RCC 7860 (cell line): ENCODE measurements at regions not wholly inside any gene's neighbourhood (a gene's known extent, or its start where the extent isn't known, plus 50 kb on each side); places are given as distances from the start of the nearest gene placed in this dataset.

ENCODE experiments used
- DNase-seq: peaks from one replicate; pipeline ENCODE4 v3.0.0-alpha.2; 2015; ENCODE audit warnings: low spot score
- FAIRE-seq: peaks from 2 replicates; lab custom pipeline; 2012; peaks lifted over from hg19 to GRCh38; lab: Jason Lieb, UNC

DNA sequence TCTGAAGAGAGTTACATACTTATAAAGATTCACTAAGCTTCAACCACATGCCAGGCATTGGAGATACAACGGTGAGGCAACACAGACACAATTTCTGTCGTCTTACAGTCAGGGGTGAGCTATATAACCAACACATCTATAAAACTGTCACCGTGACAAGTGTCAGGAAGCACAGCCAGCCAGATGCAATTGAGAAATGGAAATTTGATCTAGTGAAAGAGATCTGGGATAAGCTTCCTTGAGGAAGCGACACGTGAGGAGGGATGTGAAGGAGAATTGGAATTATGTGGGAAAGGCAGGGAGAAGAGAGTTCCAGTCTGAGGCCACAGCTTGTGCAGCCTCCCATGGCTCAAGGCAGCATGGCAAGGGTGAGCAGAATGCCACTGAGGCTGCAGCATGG is 50.9 kb upstream of the ZNF354B start:
- FAIRE-seq (no peak), DNase-seq (no peak)

DNA sequence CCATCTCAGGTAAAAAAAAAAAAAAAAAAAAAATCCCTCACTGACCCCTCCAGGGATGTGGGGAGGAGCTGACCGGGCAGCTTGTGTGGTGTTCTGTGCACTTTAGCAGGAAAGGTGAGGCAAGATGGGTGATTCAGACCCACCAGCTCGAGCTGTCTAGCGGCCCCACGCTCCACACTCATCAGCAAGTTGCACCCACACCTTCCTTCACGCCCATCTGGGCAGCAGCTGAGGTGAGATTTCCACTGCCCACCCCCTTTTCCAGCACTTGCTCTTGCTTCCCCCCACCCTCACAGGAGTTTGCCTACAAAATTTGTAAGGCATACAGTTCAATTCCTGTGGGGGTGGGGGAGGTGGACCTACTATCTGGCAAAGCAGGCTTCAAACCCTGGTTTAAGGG is 58.7 kb upstream of the ZNF354B start:
- FAIRE-seq (no peak), DNase-seq (no peak)

DNA sequence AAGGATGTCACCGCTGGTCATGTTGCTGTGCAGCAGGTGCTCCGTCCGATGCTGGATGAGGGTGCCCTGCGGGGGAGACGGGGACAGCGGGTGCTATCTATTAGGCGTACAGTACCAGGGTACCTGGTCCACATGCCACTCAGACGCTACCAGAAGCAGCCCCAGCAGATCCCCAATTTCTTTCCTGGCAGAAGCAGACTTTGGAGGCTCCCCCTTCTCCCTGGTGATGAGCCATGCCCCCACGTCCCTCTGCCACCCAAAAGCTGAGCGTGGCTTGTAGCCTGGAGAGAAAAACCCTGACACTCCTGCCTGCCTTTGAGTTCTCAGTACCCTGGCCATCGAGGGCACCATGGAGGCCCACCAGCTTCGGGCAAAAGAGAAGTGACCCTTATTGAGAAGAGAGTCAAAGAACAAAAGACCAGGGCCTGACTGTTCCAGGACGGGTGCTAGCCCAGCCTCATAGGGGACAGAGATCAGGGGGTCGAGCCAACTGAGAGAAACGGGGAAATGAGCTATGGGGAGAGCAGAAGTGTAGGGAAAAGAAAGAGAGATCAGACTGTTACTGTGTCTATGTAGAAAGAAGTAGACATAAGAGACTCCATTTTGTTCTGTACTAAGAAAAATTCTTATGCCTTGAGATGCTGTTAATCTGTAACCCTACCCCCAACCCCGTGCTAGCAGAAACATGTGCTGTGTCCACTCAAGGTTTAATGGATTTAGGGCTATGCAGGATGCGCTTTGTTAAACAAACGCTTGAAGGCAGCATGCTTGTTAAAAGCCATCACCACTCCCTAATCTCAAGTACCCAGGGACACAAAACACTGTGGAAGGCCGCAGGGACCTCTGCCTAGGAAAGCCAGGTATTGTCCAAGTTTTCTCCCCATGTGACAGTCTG is 62.0 kb upstream of the ZNF354B start:
- FAIRE-seq = no peak

DNA sequence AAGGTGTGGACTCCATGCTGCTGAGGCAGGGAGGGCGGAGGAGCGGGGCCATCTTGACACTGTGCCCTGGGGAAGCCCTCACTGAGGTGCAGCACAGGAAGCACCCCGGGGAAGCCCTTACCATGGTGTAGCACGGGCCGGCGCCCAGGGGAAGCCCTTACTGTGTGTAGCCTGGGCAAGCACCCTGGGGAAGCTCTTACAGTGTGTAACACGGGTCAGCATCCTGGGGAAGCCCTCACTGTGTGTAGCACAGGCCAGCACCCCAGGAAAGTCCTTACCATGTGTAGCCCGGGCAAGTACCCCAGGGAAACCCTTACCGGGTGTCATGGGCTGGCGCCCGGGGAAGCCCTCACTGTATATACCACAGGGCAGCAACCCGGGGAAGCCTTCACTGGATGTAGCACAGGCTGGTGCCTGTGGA is 62.6 kb upstream of the ZNF354B start:
- no peak for FAIRE-seq
- no peak for DNase-seq

More for the DNA sequence above, 62.0 kb upstream of the ZNF354B start:
- no peak for DNase-seq

DNA sequence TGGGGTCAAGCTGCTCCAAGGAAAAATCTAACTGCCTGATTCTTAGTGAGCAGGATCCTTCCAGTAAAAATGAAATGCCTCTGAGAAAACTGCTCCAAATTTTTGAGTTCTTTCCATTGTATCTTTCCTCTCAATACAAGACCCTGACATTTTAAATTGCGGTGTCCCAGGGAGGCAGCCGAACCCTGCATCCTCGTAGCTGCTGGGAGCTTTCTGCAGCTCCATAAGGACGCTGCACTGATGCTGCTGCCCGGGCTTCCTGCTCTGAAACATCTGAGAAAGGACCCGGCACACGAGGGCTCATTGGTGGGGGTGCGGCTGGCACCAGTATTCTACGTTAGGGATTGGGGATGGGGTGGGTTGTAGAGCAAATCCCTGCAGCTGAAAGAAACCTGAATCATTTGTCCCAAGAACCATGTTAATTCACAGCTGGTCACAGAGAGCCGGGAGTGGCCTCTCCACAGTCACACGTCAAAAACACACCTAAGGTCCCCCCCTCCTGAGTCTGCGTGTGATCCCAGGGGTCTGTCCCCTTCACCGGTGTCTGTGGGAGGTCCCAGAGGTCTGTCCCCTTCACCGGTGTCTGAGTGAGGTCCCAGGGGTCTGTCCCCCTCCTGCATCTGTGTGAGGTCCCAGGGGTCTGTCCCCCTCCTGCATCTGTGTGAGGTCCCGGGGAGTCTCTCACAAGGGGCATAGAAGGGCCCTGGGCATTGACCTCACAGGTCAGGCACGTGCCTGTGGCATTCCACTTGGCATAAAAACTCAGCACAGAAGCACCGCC is 63.4 kb upstream of the ZNF354B start:
- FAIRE-seq (no peak), DNase-seq (no peak)

DNA sequence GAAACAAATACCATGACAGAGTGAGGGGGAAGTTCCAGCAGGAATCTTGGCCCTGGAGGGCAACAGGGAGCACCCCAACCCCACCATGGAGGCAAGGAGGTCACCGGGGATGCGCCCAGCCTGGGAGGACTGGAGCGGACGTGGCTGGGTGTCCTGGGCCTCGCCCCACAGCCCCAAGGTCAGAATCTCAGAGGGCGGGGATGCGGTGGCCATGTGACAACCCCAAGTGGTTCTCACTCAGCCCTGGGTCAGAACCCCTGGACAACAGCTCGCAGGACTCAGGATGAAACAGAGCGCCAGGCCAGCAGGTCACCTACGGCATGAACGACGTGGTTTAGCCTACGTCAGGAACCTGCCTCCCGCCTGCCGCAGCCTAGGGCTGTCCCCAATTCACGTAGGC is 64.0 kb upstream of the ZNF354A start:
- DNase-seq (no peak), FAIRE-seq (no peak)

DNA sequence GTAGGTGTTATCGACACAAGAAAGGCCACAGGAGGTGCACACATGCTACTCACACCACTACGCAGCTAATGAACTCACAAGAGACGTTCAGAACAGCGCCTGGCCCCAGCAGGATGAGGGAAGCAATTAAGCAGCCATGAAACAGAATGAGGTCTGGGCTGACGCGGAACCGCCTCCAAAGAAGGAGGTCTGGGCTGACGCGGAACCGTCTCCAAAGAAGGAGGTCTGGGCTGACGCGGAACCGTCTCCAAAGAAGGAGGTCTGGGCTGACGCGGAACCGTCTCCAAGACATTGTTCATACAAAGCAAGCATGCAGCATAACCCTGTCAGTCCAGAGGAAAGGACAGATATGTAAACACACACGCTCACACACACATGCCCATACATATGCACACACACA is 63.2 kb upstream of the ZNF354A start:
- FAIRE-seq = no peak
- DNase-seq = no peak

DNA sequence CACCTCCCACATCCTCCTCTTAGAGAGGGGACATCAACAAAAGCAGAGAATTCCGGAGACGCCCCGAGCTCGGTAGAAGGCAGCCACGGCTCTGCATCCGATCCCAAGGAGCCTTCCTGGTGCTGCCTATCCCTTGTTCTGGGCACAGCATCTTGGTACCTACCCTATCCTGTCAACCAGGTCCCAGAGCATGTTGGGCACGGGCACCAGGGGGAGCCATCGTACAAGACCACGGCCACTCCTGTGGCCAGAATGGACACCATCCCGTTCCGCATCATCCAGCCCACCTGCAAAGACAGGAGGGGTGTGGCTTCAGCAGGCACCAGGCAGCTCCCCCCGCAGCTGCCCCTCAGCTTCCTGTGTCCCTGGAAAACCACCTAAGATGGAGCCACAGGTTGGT is 62.7 kb upstream of the ZNF354A start:
- no peak for FAIRE-seq
- DNase-seq = no peak

DNA sequence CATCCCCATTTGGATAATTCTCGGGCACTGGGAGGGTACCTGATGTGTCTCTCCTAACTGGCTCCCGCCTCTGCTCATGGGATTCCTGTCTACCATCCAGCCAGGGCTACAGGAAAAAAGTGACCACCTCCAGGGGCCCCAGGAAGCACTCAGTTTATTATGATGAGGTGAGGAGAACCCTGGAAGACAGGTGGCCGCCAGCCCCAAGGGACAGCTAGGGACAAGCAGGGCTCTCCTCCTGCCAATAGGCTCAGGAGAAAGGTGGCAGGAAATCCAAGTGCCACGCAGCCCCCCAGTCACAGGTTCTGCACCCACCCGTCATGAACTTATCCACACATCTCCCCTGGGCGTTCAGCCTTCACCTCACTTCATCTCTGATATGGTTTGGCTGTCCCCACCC is 61.5 kb upstream of the ZNF354A start:
- no peak for DNase-seq

DNA sequence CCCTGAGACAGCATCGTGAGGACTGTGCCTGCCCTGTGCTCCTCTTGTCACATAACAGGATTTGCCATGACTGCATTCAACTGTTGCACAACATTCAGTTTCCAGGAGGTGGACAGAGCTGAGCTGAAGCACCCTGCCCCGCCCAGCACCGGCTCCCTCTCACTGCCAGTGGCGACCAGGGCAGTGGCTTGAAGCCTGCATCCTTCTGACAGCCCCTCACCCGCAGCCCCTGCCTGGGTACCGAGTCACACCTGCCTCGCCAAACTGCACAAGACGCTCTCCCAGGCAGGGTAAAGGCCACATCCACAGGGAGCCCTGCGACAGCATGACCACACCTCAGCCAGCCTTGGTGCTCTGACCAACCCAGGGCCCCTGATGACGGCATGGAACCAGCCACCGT is 59.9 kb upstream of the ZNF354A start:
- no peak for DNase-seq
- no peak for FAIRE-seq

More for the DNA sequence above, 61.5 kb upstream of the ZNF354A start:
- no peak for FAIRE-seq

DNA sequence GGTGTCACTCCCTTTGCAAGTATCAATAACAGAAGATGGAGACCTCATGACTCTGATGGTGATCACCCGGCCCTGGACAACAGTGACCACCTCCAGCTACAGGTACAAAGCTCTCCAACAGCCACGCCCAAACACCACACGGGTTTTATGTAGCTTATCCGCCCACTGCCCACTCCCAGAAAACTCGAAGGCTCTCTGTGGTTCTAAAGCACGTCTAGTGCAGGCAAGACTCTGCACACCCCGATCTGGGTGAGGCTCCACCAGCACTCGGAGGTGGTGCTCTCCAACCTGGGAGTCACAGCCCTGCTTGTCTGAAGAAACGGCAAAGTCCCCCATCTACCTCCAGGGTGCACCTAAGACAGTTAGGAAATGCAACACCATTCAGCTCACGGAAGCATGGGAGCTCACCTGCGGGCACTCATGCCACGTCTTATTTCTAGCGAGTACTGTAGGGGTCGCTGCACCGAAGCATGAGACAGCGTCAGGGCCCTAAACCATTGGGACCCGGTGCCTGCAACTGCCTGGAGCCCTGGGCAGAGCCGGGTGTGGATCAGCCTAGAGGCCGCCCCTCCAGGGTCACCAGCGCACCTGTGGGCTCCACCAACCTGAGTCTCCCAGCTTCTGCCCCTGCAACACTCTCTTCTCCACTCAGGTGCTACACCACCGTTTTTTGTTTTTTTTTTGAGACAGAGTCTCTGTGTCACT is 58.1 kb upstream of the ZNF354A start:
- FAIRE-seq (no peak), DNase-seq (no peak)

DNA sequence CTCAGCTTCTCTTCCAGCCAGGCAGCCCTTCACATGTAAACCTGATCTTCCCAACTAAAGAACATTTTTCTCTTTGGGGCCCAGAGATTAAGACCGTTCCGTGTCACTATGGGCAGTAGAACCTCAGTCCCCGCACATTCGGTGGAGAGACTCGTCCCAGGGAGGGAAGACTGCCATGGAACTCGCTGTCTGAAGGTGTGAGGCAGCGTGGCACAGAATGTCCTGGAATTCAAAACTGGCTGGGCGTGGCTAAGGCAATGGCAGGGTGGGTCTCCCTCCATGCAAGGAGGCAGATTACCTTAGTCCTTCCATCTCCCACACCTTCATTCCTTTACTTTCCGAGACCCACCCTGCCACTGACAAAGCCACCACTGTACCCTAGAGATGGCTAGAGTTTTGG is 57.4 kb upstream of the ZNF354A start:
- DNase-seq (no peak), FAIRE-seq (no peak)

DNA sequence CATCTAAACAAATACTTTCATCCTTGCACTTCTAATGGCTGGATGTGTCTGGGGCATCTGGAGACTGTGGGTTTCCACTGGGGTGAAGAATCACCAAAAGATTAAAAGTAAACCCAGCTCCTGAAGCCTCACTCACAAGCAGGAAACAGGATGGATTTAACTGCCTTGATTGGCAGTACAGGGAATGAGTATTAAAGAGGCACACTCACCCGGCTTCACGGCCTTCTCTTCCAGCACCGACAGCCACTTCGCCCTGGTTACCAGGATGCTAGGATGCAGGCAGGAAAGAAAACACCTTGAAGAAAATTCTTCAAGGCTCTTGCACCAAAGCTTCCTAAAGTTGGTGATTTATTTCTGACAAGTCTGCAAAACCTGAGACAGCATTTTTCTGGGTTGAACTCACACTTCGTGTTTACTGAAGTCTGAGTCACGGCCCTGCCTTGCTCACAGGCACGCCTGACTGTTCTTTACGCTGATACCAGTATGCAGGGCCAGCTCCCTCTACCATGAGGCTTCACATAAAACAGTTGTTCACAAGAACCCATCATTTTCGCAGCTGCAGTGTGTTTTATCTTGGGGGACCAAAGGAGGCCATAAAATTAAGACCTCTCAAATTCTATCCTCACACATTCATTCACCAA is 56.5 kb upstream of the ZNF354A start:
- peak; percentile 97 for FAIRE-seq
- DNase-seq = peak; percentile 95

DNA sequence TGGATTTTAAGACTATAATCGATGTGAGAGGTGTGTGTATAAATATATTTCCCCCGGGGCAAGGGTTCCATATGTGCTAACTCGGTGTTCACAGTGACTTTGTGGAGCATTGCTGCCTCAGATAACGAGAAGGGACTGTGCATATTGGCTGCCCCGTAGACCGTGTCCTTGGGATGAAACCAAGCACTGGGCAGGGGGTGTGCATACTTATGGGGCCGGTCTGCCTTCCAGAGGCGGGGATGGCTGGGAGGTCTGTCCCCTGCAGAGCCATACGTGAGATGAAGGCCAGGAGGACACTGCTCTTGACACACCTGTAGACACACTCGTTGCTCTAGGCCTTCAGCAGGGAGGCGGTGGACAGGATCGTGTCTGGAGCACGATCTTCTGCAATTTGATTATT is 56.0 kb upstream of the ZNF354A start:
- FAIRE-seq (no peak), DNase-seq (no peak)

DNA sequence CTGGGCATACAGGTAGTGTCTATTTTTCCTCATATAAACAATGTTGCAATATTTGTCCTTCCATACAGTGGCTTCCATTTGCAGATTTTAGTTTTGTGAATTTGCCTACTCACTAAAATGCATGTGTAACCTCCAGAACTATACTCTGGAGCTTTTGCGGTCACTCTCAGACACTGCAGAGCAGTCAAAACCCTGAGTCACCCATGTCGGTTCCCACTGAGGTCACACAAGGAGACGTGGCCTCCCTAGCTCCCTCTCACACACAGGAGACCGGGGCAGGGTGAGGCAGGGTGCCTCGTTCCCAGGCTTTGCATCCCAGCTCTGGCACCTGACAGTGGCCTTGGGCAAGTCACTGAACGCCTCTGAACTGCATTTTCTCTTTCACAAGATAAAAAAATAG is 55.5 kb upstream of the ZNF354A start:
- DNase-seq = peak; percentile 95
- peak; percentile 98 for FAIRE-seq

DNA sequence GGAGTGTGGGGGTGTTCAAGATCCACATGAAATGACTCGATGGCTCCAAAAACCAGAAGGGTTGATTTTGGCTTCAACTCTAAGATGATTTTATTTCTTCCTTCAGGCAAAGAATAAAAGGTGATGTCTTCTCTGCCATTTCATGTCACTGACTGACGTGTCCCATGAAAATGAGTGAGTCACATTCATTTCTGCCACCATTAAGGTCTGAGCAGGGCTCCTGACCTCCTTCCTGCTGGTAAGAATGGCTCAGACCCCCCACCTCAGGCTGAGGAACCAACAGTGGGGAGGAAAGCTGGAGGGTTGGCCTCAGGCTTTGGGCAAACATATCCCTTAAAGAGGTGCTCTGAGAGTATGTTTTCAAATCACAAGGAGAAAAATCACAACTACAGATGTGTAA is 53.9 kb upstream of the ZNF354A start:
- FAIRE-seq = no peak
- no peak for DNase-seq

DNA sequence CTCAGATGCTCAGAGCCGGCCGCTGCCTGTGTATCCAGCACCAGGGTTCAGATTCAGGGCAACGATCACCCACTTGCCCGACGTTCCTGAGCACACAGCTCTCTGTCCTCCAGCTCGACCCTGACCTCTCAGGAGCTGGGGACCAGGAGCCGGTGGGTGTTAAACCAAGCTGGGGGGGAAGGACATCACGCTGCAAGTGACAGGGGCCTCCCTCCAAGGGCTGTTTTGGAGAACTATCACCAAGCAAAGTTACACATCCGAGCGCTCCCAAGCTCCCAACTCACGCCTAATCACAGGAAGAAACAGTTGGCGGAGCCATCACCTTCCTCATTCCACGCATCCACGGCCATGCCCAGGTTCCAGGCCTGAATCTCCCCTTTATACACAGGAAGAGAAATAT is 51.5 kb upstream of the ZNF354A start:
- FAIRE-seq (no peak), DNase-seq (no peak)

DNA sequence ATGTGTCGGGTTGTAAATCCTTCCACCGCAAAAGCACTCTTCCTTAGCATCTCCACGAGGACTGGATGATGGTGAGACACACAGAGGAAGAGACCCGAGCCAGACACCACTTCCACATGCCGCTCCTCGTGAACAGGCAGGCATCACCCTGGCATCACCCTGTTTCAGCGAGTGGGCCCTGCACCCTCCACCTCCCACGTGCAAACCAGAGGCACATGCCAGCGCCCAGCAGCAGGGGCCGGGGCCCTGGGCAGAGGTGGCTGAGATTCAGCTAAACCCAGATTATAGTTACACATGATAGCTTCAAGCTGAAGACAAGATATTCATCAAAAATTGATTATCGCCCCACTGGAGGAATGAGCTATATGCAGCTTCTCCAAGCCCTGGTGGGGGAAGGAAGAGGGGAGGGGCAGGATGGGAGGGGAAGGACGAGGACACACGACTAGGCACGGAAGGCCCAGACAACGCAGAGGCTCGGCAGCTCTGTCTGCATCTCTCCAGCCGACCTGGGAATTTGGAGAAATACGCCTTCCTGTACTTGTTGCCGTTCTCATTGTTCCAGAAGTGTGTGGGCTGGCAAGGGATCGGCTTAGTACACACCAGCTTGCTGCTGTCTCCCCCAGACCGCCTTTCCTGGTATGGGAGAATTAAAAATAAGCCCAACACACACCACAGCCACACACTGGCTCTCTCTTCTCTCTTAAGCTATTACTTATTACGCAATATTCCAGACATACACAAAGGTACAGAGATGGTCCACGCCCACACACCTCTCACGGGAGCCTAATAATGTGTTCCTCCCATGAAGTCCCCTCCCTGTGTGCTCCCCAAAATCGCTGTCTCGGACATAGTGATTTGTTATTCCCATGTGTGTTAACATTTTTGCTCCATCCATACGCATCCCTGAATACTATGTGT is 50.4 kb upstream of the ZNF354A start:
- DNase-seq (no peak), FAIRE-seq (no peak)
